ENCODE measurements at regions not wholly inside any gene's neighbourhood (a gene's known extent, or its start where the extent isn't known, plus 50 kb on each side); places are given as distances from the start of the nearest gene placed in this dataset.
"Not testable (repeated sequence)": the region's sequence is repeated elsewhere in the genome, so short reads cannot be mapped to it uniquely, and the experiment has no call there.

GRCh38 chr9:62837254-62837911 lies 1647.5 kb downstream of the SPATA31A7 start:
- not testable (repeated sequence) for TF ChIP-seq CTCF (conservative IDR thresholded peaks at IDR 0.05; ENCODE audit: low read depth, low read length); EZH2 (IDR thresholded peaks at IDR 0.05; ENCODE audit: borderline replicate concordance, low read depth, low read length, poor library complexity, severe bottlenecking)

All from A673 (cell line).